ENCODE measurements at regions not wholly inside any gene's neighbourhood (a gene's known extent, or its start where the extent isn't known, plus 50 kb on each side); places are given as distances from the start of the nearest gene placed in this dataset.

DNA sequence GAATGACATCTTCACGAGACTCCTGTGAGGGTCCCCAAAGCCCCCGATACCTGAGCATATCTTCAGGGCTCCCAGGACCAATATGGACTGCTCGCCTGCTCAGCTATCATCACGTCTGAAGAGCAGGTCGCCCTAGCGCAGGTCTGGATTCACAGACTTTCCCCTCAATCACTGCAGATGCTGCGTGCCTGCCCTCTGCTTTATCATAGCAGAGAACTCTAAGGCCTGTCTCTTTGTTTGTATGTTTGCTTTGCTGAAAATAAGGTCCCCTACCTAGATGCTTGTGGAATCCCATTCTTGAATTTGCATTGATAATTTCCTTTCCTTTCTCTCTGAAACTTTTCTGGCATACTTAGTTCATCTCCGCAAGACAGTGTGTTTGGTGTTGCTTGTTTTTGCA, 140.3 kb upstream of the NSMCE3 start:
- H3K9ac ChIP-seq (ENCODE audit: low read length in 2 of 2), result no peak overlapping the region
- no peaks in the 10 kb centered on the region for H3K4me1 ChIP-seq (ENCODE audit: control insufficient read depth, insufficient read depth, low read length)
- H3K9me3 ChIP-seq (ENCODE audit: control insufficient read depth in 2 of 2, low read length in 2 of 2), result no peaks in the 10 kb centered on the region
- no peaks in the 10 kb centered on the region for H3K27me3 ChIP-seq (ENCODE audit: control insufficient read depth in 1 of 2, insufficient read depth in 2 of 2, low read length in 2 of 2)
- peak overlapping the region; percentile 46 for H3K27ac ChIP-seq (ENCODE audit: low read length)
- H3K4me3 ChIP-seq (ENCODE audit: low read length in 2 of 2), result peak overlapping the region in 1 of 2 donors; percentile 29
- H3K36me3 ChIP-seq (ENCODE audit: control insufficient read depth in 2 of 2, insufficient read depth in 2 of 2, low read length in 2 of 2), result no peaks in the 10 kb centered on the region

GRCh38 chr15:29405564-29405963, 135.9 kb upstream of the NSMCE3 start:
- Histone ChIP-seq H3K36me3 (ENCODE audit: control insufficient read depth in 2 of 2, insufficient read depth in 2 of 2, low read length in 2 of 2) (no peaks in the 10 kb centered on the region), H3K4me1 (ENCODE audit: control insufficient read depth, insufficient read depth, low read length) (peaks cover 20% of the 10 kb centered on the region)

GRCh38 chr15:29403772-29404171, 134.2 kb upstream of the NSMCE3 start:
- Histone ChIP-seq H3K27ac (ENCODE audit: low read length) (peak overlapping the region; percentile 24), H3K9me3 (ENCODE audit: control insufficient read depth in 2 of 2, low read length in 2 of 2) (no peaks in the 10 kb centered on the region), H3K4me1 (ENCODE audit: control insufficient read depth, insufficient read depth, low read length) (peaks cover 21% of the 10 kb centered on the region), H3K27me3 (ENCODE audit: control insufficient read depth in 1 of 2, insufficient read depth in 2 of 2, low read length in 2 of 2) (no peaks in the 10 kb centered on the region), H3K36me3 (ENCODE audit: control insufficient read depth in 2 of 2, insufficient read depth in 2 of 2, low read length in 2 of 2) (no peaks in the 10 kb centered on the region), H3K4me3 (ENCODE audit: low read length in 2 of 2) (no peak overlapping the region), H3K9ac (ENCODE audit: low read length in 2 of 2) (no peak overlapping the region)

More at GRCh38 chr15:29405564-29405963, 135.9 kb upstream of the NSMCE3 start:
- Histone ChIP-seq H3K9me3 (ENCODE audit: control insufficient read depth in 2 of 2, low read length in 2 of 2) (no peaks in the 10 kb centered on the region), H3K27ac (ENCODE audit: low read length) (no peak overlapping the region), H3K27me3 (ENCODE audit: control insufficient read depth in 1 of 2, insufficient read depth in 2 of 2, low read length in 2 of 2) (no peaks in the 10 kb centered on the region), H3K9ac (ENCODE audit: low read length in 2 of 2) (no peak overlapping the region), H3K4me3 (ENCODE audit: low read length in 2 of 2) (no peak overlapping the region)

DNA sequence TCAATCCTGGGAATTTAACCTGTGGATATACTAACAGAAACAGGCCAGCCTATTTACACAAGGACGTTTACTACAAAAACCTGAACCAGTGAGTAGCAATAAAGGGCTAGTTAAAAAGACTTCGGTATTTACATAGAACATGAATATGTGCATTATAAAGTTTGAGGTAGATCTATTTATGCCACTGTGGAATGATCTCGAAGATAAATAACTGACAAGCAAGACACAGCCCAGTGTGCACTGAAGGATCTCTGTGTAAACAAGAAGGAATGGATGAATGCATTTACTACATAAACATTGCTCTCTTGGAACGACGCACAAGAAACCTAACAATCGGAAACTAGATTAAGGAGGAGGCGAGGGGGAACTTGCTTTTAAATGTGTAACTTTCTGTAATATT, 132.0 kb upstream of the NSMCE3 start:
- Histone ChIP-seq H3K9ac (ENCODE audit: low read length in 2 of 2) (no peak overlapping the region), H3K4me3 (ENCODE audit: low read length in 2 of 2) (no peak overlapping the region), H3K4me1 (ENCODE audit: control insufficient read depth, insufficient read depth, low read length) (peaks cover 27% of the 10 kb centered on the region), H3K27me3 (ENCODE audit: control insufficient read depth in 1 of 2, insufficient read depth in 2 of 2, low read length in 2 of 2) (no peaks in the 10 kb centered on the region), H3K36me3 (ENCODE audit: control insufficient read depth in 2 of 2, insufficient read depth in 2 of 2, low read length in 2 of 2) (no peaks in the 10 kb centered on the region), H3K27ac (ENCODE audit: low read length) (peak overlapping the region; percentile 3), H3K9me3 (ENCODE audit: control insufficient read depth in 2 of 2, low read length in 2 of 2) (no peaks in the 10 kb centered on the region)

DNA sequence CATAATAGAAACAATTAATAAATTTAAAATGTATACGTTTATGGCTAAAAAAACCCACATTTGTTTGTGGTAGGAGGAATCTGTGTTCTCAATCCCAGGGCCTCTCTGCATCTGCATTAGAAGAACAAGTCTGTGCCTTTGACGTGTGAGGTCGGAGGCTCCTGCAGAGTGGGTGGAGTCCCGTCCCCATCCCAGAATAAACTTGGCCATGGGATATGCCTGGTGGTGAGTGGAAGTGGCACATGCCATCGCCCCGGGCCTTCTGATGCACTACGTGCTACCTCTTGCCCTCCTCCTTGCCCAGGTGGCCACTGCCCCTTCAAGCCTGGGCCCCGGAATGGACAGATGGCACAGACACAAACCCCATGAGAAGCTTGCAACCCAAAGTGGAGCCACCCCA, 131.1 kb upstream of the NSMCE3 start:
- no peaks in the 10 kb centered on the region for H3K36me3 ChIP-seq (ENCODE audit: control insufficient read depth in 2 of 2, insufficient read depth in 2 of 2, low read length in 2 of 2)
- H3K4me3 ChIP-seq (ENCODE audit: low read length in 2 of 2), result no peak overlapping the region
- no peaks in the 10 kb centered on the region for H3K27me3 ChIP-seq (ENCODE audit: control insufficient read depth in 1 of 2, insufficient read depth in 2 of 2, low read length in 2 of 2)
- no peak overlapping the region for H3K9ac ChIP-seq (ENCODE audit: low read length in 2 of 2)
- H3K27ac ChIP-seq (ENCODE audit: low read length), result peak overlapping the region; percentile 37
- no peaks in the 10 kb centered on the region for H3K9me3 ChIP-seq (ENCODE audit: control insufficient read depth in 2 of 2, low read length in 2 of 2)
- peaks cover 27% of the 10 kb centered on the region for H3K4me1 ChIP-seq (ENCODE audit: control insufficient read depth, insufficient read depth, low read length)

DNA sequence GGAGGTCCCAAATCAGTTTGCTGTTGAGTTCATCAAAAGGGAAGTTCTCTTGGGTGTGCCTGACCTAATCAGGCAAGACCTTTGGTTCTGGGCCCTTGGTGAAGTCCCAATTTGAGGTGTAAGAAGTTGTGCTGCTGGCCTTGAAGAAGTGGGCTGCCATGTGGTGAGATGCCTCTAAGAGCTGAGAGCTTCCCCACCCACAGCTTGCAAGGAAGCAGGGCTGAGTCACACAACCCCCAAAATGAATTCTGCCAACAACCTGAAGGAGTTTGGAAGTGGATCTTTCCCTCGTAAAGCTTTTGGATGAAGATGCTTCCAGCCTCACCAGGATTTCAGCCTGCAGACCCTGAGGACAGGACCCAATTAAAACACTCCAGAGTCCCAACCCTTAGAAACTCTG, 129.3 kb upstream of the NSMCE3 start:
- Histone ChIP-seq H3K27me3 (ENCODE audit: control insufficient read depth in 1 of 2, insufficient read depth in 2 of 2, low read length in 2 of 2) (no peaks in the 10 kb centered on the region), H3K4me1 (ENCODE audit: control insufficient read depth, insufficient read depth, low read length) (peaks cover 23% of the 10 kb centered on the region), H3K36me3 (ENCODE audit: control insufficient read depth in 2 of 2, insufficient read depth in 2 of 2, low read length in 2 of 2) (no peaks in the 10 kb centered on the region), H3K9me3 (ENCODE audit: control insufficient read depth in 2 of 2, low read length in 2 of 2) (no peaks in the 10 kb centered on the region), H3K27ac (ENCODE audit: low read length) (peak overlapping the region; percentile 11), H3K4me3 (ENCODE audit: low read length in 2 of 2) (no peak overlapping the region), H3K9ac (ENCODE audit: low read length in 2 of 2) (no peak overlapping the region)

DNA sequence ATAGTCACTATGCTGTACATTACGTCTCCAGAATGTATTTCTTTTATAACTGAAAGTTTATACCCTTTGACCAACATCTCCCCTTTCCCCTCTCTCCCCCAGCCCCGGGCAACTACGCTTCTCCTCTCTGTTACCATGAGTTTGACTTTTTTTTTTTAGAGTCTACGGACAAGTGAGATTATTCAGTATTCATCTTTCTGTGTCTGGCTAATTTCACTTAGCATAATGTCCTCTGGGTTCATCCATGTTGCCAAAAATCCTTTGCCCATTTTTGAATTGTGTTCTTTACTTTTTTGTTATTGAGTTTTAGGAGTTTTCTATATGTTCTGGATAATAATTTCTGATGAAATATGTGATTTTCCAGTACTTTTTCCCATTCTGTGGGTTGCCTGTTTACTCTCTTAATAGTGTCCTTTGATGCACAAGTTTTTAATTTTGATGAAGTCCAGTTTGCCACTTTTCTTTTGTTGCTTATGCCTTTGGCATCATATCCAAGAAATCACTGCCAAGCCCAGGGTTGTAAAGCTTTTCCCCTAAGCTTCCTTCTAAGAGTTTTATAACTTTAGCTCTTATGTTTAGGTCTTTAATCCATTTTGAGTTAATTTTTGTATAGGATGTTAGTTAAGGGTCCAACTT, 126.7 kb upstream of the NSMCE3 start:
- no peaks in the 10 kb centered on the region for H3K36me3 ChIP-seq (ENCODE audit: control insufficient read depth in 2 of 2, insufficient read depth in 2 of 2, low read length in 2 of 2)
- no peak overlapping the region for H3K4me3 ChIP-seq (ENCODE audit: low read length in 2 of 2)

DNA sequence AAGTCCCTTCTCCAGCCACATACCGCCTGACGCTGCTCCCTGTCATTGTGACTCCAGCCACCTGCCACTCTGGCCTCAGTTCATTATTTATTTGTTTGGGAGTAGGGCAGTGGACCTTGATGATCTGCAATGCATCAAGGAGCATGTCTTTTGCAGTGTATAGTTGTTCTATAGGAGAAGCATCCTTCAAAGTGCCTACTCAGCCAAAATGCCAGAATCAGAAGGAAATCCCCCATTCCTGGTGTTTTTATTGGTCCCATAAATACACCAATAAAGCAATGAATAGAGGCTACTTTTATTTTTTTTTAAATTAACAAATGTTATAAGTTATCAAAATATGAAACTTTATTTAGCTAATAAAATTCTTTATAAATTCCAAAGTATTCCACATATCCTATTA, 123.8 kb upstream of the NSMCE3 start:
- no peak overlapping the region for H3K9ac ChIP-seq (ENCODE audit: low read length in 2 of 2)
- H3K27ac ChIP-seq (ENCODE audit: low read length), result no peak overlapping the region
- H3K36me3 ChIP-seq (ENCODE audit: control insufficient read depth in 2 of 2, insufficient read depth in 2 of 2, low read length in 2 of 2), result no peaks in the 10 kb centered on the region
- no peaks in the 10 kb centered on the region for H3K9me3 ChIP-seq (ENCODE audit: control insufficient read depth in 2 of 2, low read length in 2 of 2)
- peaks cover 5% of the 10 kb centered on the region for H3K4me1 ChIP-seq (ENCODE audit: control insufficient read depth, insufficient read depth, low read length)
- H3K27me3 ChIP-seq (ENCODE audit: control insufficient read depth in 1 of 2, insufficient read depth in 2 of 2, low read length in 2 of 2), result no peaks in the 10 kb centered on the region
- no peak overlapping the region for H3K4me3 ChIP-seq (ENCODE audit: low read length in 2 of 2)

More for the DNA sequence above, 126.7 kb upstream of the NSMCE3 start:
- no peak overlapping the region for H3K27ac ChIP-seq (ENCODE audit: low read length)
- H3K9me3 ChIP-seq (ENCODE audit: control insufficient read depth in 2 of 2, low read length in 2 of 2), result no peaks in the 10 kb centered on the region
- H3K9ac ChIP-seq (ENCODE audit: low read length in 2 of 2), result peak overlapping the region in 1 of 2 donors; percentile 22
- peaks cover 11% of the 10 kb centered on the region for H3K4me1 ChIP-seq (ENCODE audit: control insufficient read depth, insufficient read depth, low read length)
- no peaks in the 10 kb centered on the region for H3K27me3 ChIP-seq (ENCODE audit: control insufficient read depth in 1 of 2, insufficient read depth in 2 of 2, low read length in 2 of 2)

- Histone ChIP-seq H3K4me1 (ENCODE audit: control insufficient read depth, insufficient read depth, low read length) (peaks cover 1% of the 10 kb centered on the region), H3K4me3 (ENCODE audit: low read length in 2 of 2) (no peak overlapping the region), H3K9ac (ENCODE audit: low read length in 2 of 2) (no peak overlapping the region), H3K36me3 (ENCODE audit: control insufficient read depth in 2 of 2, insufficient read depth in 2 of 2, low read length in 2 of 2) (no peaks in the 10 kb centered on the region), H3K9me3 (ENCODE audit: control insufficient read depth in 2 of 2, low read length in 2 of 2) (no peaks in the 10 kb centered on the region), H3K27me3 (ENCODE audit: control insufficient read depth in 1 of 2, insufficient read depth in 2 of 2, low read length in 2 of 2) (no peaks in the 10 kb centered on the region), H3K27ac (ENCODE audit: low read length) (no peak overlapping the region)
Measured at GRCh38 chr15:29392358-29392757, 122.7 kb upstream of the NSMCE3 start.

- Histone ChIP-seq H3K4me1 (ENCODE audit: control insufficient read depth, insufficient read depth, low read length) (no peaks in the 10 kb centered on the region), H3K27ac (ENCODE audit: low read length) (no peak overlapping the region), H3K27me3 (ENCODE audit: control insufficient read depth in 1 of 2, insufficient read depth in 2 of 2, low read length in 2 of 2) (no peaks in the 10 kb centered on the region), H3K4me3 (ENCODE audit: low read length in 2 of 2) (no peak overlapping the region), H3K36me3 (ENCODE audit: control insufficient read depth in 2 of 2, insufficient read depth in 2 of 2, low read length in 2 of 2) (no peaks in the 10 kb centered on the region), H3K9me3 (ENCODE audit: control insufficient read depth in 2 of 2, low read length in 2 of 2) (no peaks in the 10 kb centered on the region), H3K9ac (ENCODE audit: low read length in 2 of 2) (no peak overlapping the region)
Measured at GRCh38 chr15:29390051-29390450, 120.4 kb upstream of the NSMCE3 start.

DNA sequence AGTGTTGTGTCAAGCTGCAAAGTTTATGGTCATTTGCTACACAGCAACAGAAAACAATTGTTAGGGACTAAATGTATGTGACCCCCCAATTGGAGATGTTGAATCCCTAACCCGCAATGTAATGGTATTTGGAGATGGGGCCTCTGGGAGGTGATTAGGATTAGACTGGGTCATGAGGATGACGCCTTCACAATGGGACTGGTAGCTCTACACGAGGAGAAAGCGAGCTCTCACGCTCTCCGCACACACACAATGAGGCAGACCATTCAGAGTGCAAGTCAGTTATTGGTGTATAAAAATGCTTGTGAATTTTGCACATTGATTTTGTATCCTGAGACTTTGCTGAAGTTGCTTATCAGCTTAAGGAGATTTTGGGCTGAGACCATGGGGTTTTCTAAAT, 116.9 kb upstream of the NSMCE3 start:
- Histone ChIP-seq H3K9ac (ENCODE audit: low read length in 2 of 2) (no peak overlapping the region), H3K27ac (ENCODE audit: low read length) (no peak overlapping the region), H3K27me3 (ENCODE audit: control insufficient read depth in 1 of 2, insufficient read depth in 2 of 2, low read length in 2 of 2) (no peaks in the 10 kb centered on the region), H3K36me3 (ENCODE audit: control insufficient read depth in 2 of 2, insufficient read depth in 2 of 2, low read length in 2 of 2) (no peaks in the 10 kb centered on the region), H3K9me3 (ENCODE audit: control insufficient read depth in 2 of 2, low read length in 2 of 2) (no peaks in the 10 kb centered on the region), H3K4me3 (ENCODE audit: low read length in 2 of 2) (no peak overlapping the region), H3K4me1 (ENCODE audit: control insufficient read depth, insufficient read depth, low read length) (peaks cover 5% of the 10 kb centered on the region)
